ENCODE measurements at regions not wholly inside any gene's neighbourhood (a gene's known extent, or its start where the extent isn't known, plus 50 kb on each side); places are given as distances from the start of the nearest gene placed in this dataset.

DNA sequence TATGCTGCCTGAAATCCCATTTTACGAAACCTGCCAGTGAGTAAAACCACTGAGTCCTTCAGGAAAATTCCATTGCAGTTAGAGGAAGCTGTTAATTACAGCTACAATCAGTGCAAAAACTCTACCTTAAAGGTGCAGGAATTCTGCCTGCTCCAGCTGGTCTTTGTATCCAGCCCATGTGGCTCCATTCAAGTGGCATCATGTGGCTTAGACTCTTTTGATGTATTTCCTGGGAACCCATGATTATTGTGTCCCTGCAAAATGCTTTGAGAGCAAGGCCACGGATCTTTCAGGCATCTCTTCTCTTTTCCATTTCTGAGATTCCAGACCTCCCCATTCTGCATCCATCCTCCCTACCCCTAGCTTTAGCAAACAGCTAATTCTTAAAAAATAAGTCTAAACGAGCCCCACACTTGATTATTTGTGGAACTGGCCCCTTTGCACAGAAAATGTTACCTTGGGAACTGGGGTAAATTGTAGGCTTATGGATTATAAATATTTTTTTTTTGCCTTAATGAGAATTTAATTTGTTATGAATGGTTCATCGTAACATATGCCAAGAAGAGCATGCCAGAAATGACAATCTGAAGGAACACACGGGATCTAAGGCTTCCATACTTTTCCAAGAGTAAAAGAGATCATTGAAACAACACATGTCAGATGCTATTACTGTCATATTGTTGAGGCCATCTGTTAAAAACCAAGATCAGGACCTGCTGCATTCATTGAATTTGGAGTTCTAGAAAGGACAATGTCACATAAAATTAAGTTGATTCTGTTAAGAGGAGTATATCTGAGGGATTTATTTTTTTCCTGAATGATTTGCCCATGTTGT lies 144.6 kb downstream of the TPH2 start:
- H3K4me3 ChIP-seq (ENCODE audit: low read depth, low read length) = no peak overlapping the region
- H3K27me3 ChIP-seq (ENCODE audit: control insufficient read depth, insufficient read depth, low read length) = no peaks in the 10 kb centered on the region
- ChIA-PET POLR2A (no interaction called here), CTCF (no interaction called here)
- H3K9me3 ChIP-seq (ENCODE audit: control insufficient read depth, insufficient read depth, low read length) = no peaks in the 10 kb centered on the region
- TF ChIP-seq, protein P1, sequence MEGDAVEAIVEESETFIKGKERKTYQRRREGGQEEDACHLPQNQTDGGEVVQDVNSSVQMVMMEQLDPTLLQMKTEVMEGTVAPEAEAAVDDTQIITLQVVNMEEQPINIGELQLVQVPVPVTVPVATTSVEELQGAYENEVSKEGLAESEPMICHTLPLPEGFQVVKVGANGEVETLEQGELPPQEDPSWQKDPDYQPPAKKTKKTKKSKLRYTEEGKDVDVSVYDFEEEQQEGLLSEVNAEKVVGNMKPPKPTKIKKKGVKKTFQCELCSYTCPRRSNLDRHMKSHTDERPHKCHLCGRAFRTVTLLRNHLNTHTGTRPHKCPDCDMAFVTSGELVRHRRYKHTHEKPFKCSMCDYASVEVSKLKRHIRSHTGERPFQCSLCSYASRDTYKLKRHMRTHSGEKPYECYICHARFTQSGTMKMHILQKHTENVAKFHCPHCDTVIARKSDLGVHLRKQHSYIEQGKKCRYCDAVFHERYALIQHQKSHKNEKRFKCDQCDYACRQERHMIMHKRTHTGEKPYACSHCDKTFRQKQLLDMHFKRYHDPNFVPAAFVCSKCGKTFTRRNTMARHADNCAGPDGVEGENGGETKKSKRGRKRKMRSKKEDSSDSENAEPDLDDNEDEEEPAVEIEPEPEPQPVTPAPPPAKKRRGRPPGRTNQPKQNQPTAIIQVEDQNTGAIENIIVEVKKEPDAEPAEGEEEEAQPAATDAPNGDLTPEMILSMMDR (IDR thresholded peaks at IDR 0.05; ENCODE audit: low read depth, low read length) = no peak
- no peak overlapping the region for H3K27ac ChIP-seq (ENCODE audit: low read depth, low read length)
- no peak for DNase-seq (ENCODE audit: low read depth, low spot score)

DNA sequence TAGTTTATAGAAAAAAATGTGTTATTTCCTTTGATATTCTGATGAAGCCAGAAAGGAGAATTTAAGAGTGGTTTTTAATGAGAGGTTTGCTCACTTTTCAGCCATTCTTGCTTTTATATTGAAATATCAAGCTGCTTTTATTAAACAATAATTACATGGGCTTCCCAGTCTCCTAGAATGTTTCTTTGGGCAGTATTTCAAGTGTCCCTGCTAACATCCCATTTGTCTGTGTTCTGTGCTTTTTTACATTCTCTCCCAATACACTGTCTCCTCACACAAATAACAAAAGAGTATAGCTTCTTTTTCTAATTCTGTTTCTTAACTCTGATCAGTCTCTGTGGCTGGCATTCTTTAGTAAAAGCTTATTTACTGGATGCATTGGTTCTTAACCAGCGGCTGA lies 145.4 kb downstream of the TPH2 start:
- no peak overlapping the region for H3K4me3 ChIP-seq (ENCODE audit: low read depth, low read length)
- no peak for DNase-seq (ENCODE audit: low read depth, low spot score)
- H3K27ac ChIP-seq (ENCODE audit: low read depth, low read length) = no peak overlapping the region
- no peaks in the 10 kb centered on the region for H3K9me3 ChIP-seq (ENCODE audit: control insufficient read depth, insufficient read depth, low read length)
- no peaks in the 10 kb centered on the region for H3K27me3 ChIP-seq (ENCODE audit: control insufficient read depth, insufficient read depth, low read length)
- ChIA-PET CTCF (no interaction called here), POLR2A (no interaction called here)
- TF ChIP-seq, protein P1 (IDR thresholded peaks at IDR 0.05; ENCODE audit: low read depth, low read length) = no peak

DNA sequence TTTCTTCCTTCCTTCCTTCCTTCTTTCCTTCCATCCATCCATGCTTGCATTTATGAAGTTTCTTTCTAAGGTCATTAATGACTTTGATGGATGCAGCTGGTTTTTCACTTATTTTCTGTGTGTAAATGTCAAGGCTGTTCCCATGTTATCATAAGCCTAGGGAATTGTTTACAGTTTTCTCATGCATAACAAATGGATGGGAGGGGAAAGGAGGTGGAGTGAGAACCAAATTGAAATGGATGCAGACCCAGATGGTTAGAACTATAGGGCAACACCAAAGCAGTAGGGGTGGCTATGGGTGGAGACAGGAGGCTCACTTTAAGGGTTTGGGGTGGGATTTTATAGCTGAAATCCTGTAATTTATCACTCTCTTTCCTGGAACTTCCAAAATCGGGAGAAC lies 146.2 kb downstream of the TPH2 start:
- TF ChIP-seq, protein P1 (IDR thresholded peaks at IDR 0.05; ENCODE audit: low read depth, low read length) = no peak

DNA sequence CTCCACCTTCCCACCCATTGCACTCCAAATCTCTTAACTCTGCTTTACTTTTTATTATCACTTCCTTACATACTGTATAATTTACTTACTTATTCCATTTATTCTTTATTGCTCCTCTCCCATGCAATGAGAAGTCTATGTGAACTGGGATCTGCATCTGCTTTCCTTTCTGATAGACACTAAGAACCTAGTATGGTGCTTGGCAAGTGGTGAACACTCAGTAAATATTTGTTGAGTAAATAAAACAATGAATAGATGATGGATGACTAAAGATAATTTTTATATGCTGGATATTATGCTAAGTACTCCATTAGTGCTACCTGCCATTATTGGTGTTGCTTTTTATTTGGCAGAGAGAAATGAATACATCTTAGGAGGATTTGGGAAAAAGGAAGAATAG lies 151.0 kb downstream of the TPH2 start:
- H3K27me3 ChIP-seq (ENCODE audit: control insufficient read depth, insufficient read depth, low read length) = no peaks in the 10 kb centered on the region
- DNase-seq (ENCODE audit: low read depth, low spot score) = no peak
- ChIA-PET CTCF (no interaction called here), POLR2A (no interaction called here)
- no peak overlapping the region for H3K4me3 ChIP-seq (ENCODE audit: low read depth, low read length)
- H3K9me3 ChIP-seq (ENCODE audit: control insufficient read depth, insufficient read depth, low read length) = no peaks in the 10 kb centered on the region; the same call in 1 of the 2 replicates
- no peak overlapping the region for H3K27ac ChIP-seq (ENCODE audit: low read depth, low read length)
- TF ChIP-seq, protein P1 (IDR thresholded peaks at IDR 0.05; ENCODE audit: low read depth, low read length) = no peak

More for the DNA sequence above, 146.2 kb downstream of the TPH2 start:
- H3K4me3 ChIP-seq (ENCODE audit: low read depth, low read length) = no peak overlapping the region
- no peak overlapping the region for H3K27ac ChIP-seq (ENCODE audit: low read depth, low read length)
- ChIA-PET POLR2A (no interaction called here), CTCF (no interaction called here)
- no peak for DNase-seq (ENCODE audit: low read depth, low spot score)
- no peaks in the 10 kb centered on the region for H3K27me3 ChIP-seq (ENCODE audit: control insufficient read depth, insufficient read depth, low read length)
- H3K9me3 ChIP-seq (ENCODE audit: control insufficient read depth, insufficient read depth, low read length) = no peaks in the 10 kb centered on the region

DNA sequence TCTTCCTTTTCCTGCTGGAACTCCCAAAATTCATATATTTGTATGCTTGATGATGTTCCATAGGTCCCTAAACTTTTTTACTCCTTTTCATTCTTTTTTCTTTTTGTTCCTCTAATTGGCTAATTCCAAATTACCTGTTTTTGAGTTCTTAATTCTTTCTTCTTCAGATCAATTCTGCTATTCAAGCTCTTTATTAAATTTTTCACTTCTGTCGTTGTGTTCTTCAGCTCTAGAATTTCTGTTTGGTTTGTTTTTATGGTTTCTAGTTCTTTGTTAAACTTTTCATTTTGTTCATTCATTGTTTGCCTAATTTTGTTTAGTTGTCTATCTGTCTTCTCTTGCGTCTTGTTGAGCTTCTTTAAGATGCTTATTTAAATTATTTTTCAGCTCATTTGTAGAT lies 154.8 kb downstream of the TPH2 start:
- no peak overlapping the region for H3K27ac ChIP-seq (ENCODE audit: low read depth, low read length)
- DNase-seq (ENCODE audit: low read depth, low spot score) = no peak
- CTCF ChIA-PET = interaction anchor here (1.0 kb wide), 1 partner anchor 313 kb away, joined by 3 read pairs; no protein-coding TSS in a partner anchor
- H3K4me3 ChIP-seq (ENCODE audit: low read depth, low read length) = no peak overlapping the region
- POLR2A ChIA-PET = no interaction called here
- H3K27me3 ChIP-seq (ENCODE audit: control insufficient read depth, insufficient read depth, low read length) = no peaks in the 10 kb centered on the region
- no peaks in the 10 kb centered on the region; the same call in 1 of the 2 replicates for H3K9me3 ChIP-seq (ENCODE audit: control insufficient read depth, insufficient read depth, low read length)
- TF ChIP-seq, protein P1 (IDR thresholded peaks at IDR 0.05; ENCODE audit: low read depth, low read length) = no peak

All from AG04450 (cell line).